ENCODE measurements at regions not wholly inside any gene's neighbourhood (a gene's known extent, or its start where the extent isn't known, plus 50 kb on each side); places are given as distances from the start of the nearest gene placed in this dataset.

DNA sequence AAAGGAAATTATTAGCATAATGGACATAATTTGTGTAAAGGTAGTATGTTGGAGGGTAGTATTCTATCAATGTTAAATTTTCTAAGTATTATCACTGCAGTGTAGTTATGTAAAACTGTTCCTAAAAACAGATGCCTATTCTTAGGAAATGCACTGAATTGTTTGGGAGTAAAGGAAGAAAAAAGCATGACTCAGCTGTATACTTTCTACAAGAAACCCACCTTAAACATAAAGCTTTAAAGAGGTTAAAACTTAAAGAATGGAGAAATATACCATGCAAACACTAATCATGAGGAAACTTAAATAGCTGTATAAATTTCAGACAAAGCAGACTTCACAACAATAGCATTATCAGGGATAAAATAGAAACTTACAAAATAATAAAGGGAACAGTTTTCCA is 292.9 kb downstream of the ANTXR2 start:
- Histone ChIP-seq H3K4me3 (no peak overlapping the region), H3K9me3 (no peaks in the 10 kb centered on the region), H3K4me1 (replicated peaks) (no peaks in the 10 kb centered on the region), H3K27me3 (replicated peaks; ENCODE audit: insufficient read depth) (no peaks in the 10 kb centered on the region), H3K36me3 (no peaks in the 10 kb centered on the region), H3K27ac (no peak overlapping the region)
- intact Hi-C loops (cut with DNase I): no loop called here
- TF ChIP-seq, protein P1, sequence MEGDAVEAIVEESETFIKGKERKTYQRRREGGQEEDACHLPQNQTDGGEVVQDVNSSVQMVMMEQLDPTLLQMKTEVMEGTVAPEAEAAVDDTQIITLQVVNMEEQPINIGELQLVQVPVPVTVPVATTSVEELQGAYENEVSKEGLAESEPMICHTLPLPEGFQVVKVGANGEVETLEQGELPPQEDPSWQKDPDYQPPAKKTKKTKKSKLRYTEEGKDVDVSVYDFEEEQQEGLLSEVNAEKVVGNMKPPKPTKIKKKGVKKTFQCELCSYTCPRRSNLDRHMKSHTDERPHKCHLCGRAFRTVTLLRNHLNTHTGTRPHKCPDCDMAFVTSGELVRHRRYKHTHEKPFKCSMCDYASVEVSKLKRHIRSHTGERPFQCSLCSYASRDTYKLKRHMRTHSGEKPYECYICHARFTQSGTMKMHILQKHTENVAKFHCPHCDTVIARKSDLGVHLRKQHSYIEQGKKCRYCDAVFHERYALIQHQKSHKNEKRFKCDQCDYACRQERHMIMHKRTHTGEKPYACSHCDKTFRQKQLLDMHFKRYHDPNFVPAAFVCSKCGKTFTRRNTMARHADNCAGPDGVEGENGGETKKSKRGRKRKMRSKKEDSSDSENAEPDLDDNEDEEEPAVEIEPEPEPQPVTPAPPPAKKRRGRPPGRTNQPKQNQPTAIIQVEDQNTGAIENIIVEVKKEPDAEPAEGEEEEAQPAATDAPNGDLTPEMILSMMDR (IDR thresholded peaks at IDR 0.05): no peak
- no peak for TF ChIP-seq POLR2AphosphoS5 (IDR thresholded peaks at IDR 0.05)
- no peak for DNase-seq (ENCODE audit: low spot score)

DNA sequence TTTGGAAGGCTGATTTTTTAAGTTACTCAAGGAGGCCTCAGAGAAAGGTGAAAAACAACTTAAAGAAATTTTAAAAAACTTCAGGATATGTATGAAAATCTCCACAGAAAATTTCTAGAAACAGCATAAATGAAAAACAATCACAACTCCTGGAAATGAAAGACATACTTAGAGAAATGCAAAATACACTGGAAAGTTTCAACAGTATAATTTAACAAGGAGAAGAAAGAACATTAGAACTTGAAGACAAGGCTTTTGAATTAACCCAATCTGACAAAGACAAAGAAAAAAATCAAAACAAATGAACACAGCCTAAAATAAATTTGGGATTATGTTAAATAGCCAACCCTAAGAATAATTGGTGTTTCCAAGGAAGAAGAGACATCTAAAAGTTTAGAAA is 300.5 kb downstream of the ANTXR2 start:
- no peaks in the 10 kb centered on the region for H3K4me1 ChIP-seq (replicated peaks)
- H3K27ac ChIP-seq: no peak overlapping the region
- H3K4me3 ChIP-seq: no peak overlapping the region
- no peaks in the 10 kb centered on the region for H3K27me3 ChIP-seq (replicated peaks; ENCODE audit: insufficient read depth)
- intact Hi-C loops (cut with DNase I): no loop called here
- H3K9me3 ChIP-seq: no peaks in the 10 kb centered on the region
- no peak for DNase-seq (ENCODE audit: low spot score)
- TF ChIP-seq POLR2AphosphoS5 (IDR thresholded peaks at IDR 0.05) (no peak), POLR2A (IDR thresholded peaks at IDR 0.05) (no peak)
- TF ChIP-seq, protein P1 (IDR thresholded peaks at IDR 0.05): no peak
- no peaks in the 10 kb centered on the region for H3K36me3 ChIP-seq

DNA sequence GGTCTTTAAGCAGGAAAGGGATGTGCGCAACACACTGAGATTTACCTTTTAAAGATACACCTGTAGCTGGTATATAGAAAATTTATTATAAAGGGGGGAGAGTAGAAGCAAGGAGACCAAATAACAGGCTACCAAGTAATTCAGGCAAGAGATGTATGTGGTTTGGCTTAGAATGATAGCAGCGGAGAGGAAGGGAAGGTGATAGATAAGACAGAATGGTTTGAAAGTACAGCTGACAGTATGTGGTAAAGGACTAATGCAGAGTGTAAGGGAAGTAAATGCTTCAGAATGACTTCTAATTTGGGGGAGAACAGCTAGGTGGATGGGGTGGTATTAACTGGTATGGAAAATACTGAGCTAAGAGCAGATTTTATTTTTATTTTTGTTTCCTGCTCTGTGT is 308.9 kb downstream of the ANTXR2 start:
- no peak for DNase-seq (ENCODE audit: low spot score)
- WGBS: 95% methylated on average over 2 of the region's 2 CpGs

DNA sequence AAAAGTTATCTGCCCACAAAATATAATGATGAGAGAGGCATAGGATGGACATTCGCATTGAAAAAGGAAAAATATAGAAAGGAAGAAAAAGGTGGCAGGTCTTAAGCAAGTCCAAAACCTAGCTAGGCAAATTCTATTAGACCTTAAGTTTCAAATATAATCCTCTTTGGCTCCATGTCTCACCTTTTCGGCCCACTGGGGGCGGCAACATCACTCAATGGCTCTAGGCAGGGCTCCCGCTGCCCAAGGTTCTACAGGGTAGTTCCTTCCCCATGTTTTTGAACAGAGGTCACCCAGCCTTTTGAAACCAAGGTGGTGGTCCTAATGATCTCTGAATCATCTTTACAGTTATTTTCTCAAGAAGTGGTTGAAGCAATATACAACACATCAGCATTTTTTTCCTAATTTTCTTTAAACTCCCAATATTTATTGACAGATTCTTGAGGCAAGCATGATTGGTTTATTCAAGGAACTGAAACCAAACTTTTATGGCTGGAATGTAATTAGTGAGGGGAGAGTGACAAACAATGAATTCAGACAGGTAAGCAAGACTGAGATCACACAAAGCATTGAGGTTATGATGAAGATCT is 309.4 kb downstream of the ANTXR2 start:
- Histone ChIP-seq H3K27ac (no peak overlapping the region), H3K4me1 (replicated peaks) (no peaks in the 10 kb centered on the region), H3K9me3 (no peaks in the 10 kb centered on the region), H3K4me3 (no peak overlapping the region), H3K36me3 (no peaks in the 10 kb centered on the region), H3K27me3 (replicated peaks; ENCODE audit: insufficient read depth) (no peaks in the 10 kb centered on the region)
- no peak for DNase-seq (ENCODE audit: low spot score)
- 84% methylated on average over 4 of the region's 4 CpGs for WGBS
- intact Hi-C loops (cut with DNase I): no loop called here
- TF ChIP-seq, protein P1 (IDR thresholded peaks at IDR 0.05): no peak
- TF ChIP-seq POLR2AphosphoS5 (IDR thresholded peaks at IDR 0.05) (no peak), POLR2A (IDR thresholded peaks at IDR 0.05) (no peak)

More for the DNA sequence above, 308.9 kb downstream of the ANTXR2 start:
- Histone ChIP-seq H3K9me3 (no peaks in the 10 kb centered on the region), H3K4me1 (replicated peaks) (no peaks in the 10 kb centered on the region), H3K27ac (no peak overlapping the region), H3K4me3 (no peak overlapping the region), H3K27me3 (replicated peaks; ENCODE audit: insufficient read depth) (no peaks in the 10 kb centered on the region), H3K36me3 (no peaks in the 10 kb centered on the region)
- intact Hi-C loops (cut with DNase I): no loop called here
- TF ChIP-seq, protein P1 (IDR thresholded peaks at IDR 0.05): no peak
- no peak for TF ChIP-seq POLR2AphosphoS5 (IDR thresholded peaks at IDR 0.05)
- TF ChIP-seq POLR2A (IDR thresholded peaks at IDR 0.05): no peak

DNA sequence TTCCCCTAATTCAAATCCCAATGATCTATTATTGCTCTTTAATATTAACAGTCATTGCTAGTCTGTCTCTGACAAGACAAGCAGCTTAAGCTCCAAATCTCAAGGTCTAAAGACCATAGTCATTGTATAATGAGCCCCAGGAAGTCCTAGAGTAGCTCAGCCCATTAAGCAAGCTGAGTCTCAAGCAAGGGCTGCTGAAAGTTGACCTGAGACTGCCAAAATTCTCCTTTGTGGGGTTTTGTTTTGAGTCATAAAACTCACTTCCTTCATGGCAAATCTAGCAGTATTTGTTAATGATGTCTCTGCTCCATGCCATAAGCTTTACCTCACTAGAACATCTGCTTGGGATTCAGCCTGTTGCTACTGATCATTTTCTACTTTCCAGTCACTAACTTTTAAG is 313.2 kb downstream of the ANTXR2 start:
- H3K36me3 ChIP-seq: no peaks in the 10 kb centered on the region
- TF ChIP-seq POLR2A (IDR thresholded peaks at IDR 0.05): no peak
- no peak for TF ChIP-seq POLR2AphosphoS5 (IDR thresholded peaks at IDR 0.05)
- no peaks in the 10 kb centered on the region for H3K4me1 ChIP-seq (replicated peaks)
- H3K27me3 ChIP-seq (replicated peaks; ENCODE audit: insufficient read depth): no peaks in the 10 kb centered on the region
- no peaks in the 10 kb centered on the region for H3K9me3 ChIP-seq
- no peak for DNase-seq (ENCODE audit: low spot score)
- no peak overlapping the region for H3K4me3 ChIP-seq
- H3K27ac ChIP-seq: no peak overlapping the region
- intact Hi-C loops (cut with DNase I): no loop called here
